ENCODE measurements at regions not wholly inside any gene's neighbourhood (a gene's known extent, or its start where the extent isn't known, plus 50 kb on each side); places are given as distances from the start of the nearest gene placed in this dataset.

- no peak for DNase-seq (ENCODE audit: low read depth in 2 of 2)
Measured at GRCh38 chr12:126757326-126757725, 1509.6 kb upstream of the TMEM132C start.

DNA sequence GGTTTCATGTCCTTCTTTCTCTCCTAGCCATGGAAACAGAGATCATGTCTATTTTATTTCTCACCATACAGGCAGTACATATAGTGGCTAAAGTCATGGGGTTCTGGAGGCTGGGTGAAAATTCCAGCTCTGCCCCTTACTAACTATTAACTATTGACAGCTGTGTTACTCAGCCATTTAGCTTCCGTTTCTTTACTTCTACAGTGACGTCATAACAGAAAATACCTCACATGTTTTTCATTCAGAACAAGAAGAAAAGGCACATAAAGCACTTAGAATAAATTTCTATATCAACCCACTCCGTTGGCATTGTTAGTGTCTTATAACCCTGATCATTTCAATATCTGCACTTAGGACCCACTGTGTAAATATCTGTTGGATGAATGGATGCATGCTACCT lies 1506.9 kb upstream of the TMEM132C start:
- no peak for DNase-seq (ENCODE audit: low read depth in 2 of 2)

- DNase-seq (ENCODE audit: low read depth in 2 of 2), result no peak
Measured at GRCh38 chr12:126761420-126761819, 1505.5 kb upstream of the TMEM132C start.

DNA sequence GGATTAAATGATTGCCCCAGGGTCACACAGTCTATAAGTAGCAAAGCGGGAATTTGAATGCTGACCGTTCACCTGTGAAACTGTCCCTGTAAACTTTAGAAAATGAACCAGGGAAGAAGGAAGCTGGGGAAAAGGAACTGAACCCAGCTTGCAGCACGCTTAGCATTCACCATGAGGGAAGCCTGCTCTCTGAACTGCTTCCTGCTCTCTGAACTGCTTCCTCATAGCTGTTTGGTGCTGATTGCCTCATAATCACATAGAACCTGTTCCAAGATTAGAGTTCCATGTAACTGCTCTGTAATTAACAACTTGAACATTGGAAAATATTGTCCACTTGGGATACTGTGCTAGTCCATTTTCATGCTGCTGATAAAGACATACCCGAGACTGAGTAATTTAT lies 1504.8 kb upstream of the TMEM132C start:
- DNase-seq (ENCODE audit: low read depth in 2 of 2), result no peak

DNA sequence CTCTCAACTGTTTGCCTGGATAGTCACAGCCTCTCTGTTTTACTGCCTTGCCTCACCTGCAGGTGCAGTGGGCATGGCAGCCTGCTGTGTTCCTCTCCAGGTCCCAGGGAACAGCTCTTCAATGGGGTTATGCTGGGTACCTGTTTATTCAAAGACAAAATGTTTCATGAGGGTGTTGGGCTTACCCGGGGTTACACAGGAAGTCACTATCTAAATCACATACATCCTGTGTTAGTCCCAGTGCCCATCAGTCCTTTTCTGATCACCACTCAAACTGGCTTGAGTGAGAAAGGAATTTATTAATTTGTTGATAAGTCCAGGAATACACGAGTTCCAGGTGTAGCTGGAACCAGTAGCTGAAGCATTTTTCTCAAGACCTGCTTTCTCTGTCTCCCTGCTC lies 1503.6 kb upstream of the TMEM132C start:
- no peak for DNase-seq (ENCODE audit: low read depth in 2 of 2)

- no peak for DNase-seq (ENCODE audit: low read depth in 2 of 2)
Measured at GRCh38 chr12:126767334-126767733, 1499.6 kb upstream of the TMEM132C start.

GRCh38 chr12:126768517-126768916 lies 1498.5 kb upstream of the TMEM132C start:
- no peak for DNase-seq (ENCODE audit: low read depth in 2 of 2)

DNA sequence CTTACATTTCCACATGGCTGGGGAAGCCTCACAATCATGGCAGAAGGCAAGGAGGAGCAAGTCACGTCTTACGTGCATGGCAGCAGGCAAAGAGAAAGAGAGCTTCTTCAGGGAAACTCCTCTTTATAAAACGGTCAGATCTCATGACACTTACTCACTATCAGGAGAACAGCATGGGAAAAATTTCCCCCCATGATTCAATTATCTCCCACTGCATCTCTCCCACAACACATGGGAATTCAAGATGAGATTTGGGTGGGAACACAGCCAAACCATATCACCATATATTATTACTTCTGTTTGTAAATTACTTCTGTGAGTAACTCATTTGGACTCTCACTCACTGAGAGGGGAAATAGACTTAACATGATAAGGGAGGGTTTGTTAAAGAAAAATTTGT lies 1496.8 kb upstream of the TMEM132C start:
- no peak for DNase-seq (ENCODE audit: low read depth in 2 of 2)

DNA sequence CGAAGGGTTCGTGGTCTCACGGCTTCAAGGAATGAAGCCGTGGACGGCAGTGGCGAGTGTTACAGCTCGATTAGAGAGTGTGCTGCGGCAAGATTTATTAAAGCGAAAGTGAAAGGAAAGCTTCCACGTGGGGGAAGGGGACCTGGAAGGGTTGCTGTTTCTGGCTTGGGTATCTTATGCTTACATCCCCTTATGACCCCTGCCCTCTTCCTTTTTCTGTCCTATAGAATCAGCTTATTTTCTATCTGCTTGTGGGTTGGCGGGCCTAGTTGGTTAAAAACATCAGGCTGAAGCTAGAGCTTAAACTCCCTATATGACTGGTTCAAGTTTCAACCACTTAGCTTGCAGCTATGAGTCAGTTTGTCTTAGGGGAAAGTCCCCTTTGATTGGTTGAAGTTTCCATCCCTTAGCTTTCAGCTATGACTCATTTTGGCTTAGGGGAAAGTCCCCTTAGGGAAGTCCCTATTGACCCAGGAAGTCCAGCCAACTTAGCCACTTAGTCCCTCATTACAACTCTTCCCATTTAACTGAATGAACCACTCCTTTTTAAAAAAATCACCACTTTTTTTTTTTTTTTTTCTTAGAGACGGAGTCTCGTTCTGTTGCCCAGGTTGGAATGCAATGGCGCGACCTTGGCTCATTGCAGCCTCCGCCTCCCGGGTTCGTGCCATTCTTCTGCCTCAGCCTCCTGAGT lies 1494.7 kb upstream of the TMEM132C start:
- no peak for DNase-seq (ENCODE audit: low read depth in 2 of 2)

- DNase-seq (ENCODE audit: low read depth in 2 of 2), result no peak
Measured at GRCh38 chr12:126773012-126773411, 1494.0 kb upstream of the TMEM132C start.

- no peak for DNase-seq (ENCODE audit: low read depth in 2 of 2)
Measured at GRCh38 chr12:126773491-126773890, 1493.5 kb upstream of the TMEM132C start.

DNA sequence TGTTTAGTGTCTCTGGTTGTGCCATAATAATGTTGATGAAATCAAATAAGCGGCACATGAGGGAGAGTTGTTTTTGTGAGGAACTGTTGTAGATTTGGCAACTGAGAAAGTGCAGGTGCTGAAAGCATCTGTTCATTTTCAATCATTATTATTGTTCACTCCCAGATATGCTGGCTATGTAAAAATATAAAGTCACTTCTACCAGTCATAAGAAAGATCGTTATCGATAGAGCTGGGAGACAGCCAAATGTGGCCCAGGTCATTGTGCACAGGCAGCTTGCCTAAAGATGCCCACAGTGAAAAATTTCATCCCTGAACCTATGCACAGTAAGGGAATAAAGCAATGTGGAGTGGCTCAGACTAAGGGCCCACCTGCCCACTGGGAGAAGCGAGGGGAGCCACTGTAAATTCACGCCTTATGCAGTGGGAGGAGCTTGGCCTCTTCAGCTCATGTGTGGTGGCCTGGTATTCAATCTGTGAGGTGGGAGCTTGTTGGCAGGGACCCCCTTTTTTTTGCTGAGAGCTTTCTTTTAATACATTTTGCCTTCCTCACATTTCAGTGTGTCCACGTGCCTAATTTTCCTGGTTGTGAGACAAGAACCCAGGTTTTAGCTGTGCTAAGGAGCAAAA lies 1490.8 kb upstream of the TMEM132C start:
- DNase-seq (ENCODE audit: low read depth in 2 of 2), result no peak

GRCh38 chr12:126780343-126780742 lies 1486.6 kb upstream of the TMEM132C start:
- no peak for DNase-seq (ENCODE audit: low read depth in 2 of 2)

DNA sequence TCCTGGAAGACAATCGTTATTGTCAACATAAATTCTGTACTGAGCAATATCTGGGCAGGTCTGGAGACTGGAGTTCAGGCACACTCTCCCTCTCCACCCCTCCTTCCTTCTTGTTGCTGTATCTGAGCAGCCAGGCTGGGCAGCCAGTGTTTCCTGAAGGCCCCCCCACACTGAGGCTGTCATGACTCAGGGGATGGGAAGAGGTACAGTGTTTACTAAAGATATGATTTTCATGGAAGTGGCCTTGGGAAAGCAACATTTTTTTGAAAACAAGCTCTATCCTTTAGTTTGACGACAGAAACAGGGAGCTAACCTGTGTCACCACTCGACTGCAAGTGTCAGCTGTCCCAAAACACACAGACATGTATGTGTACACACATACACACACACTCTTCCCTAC lies 1485.4 kb upstream of the TMEM132C start:
- no peak for DNase-seq (ENCODE audit: low read depth in 2 of 2)

- no peak for DNase-seq (ENCODE audit: low read depth in 2 of 2)
Measured at GRCh38 chr12:126782083-126782482, 1484.9 kb upstream of the TMEM132C start.

DNA sequence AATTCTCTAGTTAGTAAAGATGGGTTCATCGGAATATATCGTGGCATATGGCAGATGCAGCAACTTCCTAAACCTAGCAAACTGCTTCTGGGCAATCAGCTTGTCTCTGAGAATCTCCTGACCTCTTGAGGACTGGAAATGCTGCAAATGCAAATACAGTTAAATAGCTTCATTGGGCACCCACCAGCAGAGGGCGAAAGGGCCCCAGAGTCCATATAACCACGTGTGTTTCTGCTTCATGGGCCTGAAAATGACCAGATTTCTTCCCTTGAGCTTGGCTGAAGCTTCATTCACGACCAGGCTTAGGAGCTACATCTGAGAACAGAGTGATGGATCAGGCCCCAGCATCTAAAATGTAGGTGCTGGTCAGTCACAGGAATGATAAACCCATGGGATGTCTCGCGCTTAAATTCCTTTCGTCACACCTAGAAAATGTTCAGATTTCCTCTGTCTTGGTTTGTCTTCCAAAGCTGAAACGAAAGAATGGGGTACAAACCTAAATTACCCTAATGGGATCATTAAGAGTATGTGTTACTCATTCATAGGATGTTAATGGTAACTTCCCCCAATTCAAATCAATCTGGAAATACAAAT lies 1482.5 kb upstream of the TMEM132C start:
- DNase-seq (ENCODE audit: low read depth in 2 of 2), result no peak

DNA sequence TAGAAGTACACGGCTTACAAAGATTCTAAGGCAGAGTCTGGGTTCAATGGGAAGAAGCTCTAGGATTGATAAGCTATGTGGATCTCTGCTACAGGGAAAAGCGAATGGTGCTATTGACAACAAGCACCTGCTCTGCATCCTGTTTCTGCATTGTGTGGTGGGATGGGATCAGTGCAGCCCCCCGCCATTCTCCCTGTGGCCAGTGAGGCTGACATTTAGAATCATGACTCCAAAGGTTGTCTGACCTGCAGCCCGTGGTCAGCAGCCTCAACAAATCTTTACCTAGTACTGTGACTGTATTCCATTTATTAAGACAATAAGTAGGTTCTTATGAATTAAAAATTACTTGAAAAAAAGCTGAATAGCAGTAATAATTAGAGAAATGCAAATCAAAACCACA lies 1477.0 kb upstream of the TMEM132C start:
- DNase-seq (ENCODE audit: low read depth in 2 of 2), result no peak

- DNase-seq (ENCODE audit: low read depth in 2 of 2), result no peak
Measured at GRCh38 chr12:126791122-126791521, 1475.8 kb upstream of the TMEM132C start.

DNA sequence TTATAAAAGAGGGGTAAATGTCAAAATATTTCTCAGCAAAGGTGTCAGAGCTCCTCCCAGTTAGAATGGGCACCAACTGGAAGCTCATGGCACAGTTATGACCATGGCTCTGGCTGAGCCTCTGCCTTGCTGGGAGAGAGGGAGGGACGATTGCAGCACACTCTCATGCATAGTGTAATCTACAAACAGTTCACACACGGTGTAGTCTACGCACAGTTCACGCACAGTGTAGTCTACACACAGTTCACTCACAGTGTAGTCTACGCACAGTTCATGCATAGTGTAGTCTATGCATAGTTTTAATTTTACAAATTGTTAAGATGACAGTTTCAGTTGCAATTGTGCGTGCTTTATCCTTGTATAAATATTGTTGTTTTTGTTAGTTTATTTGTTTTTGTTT lies 1474.6 kb upstream of the TMEM132C start:
- no peak for DNase-seq (ENCODE audit: low read depth in 2 of 2)

GRCh38 chr12:126797525-126797924 lies 1469.4 kb upstream of the TMEM132C start:
- DNase-seq (ENCODE audit: low read depth in 2 of 2), result no peak

DNA sequence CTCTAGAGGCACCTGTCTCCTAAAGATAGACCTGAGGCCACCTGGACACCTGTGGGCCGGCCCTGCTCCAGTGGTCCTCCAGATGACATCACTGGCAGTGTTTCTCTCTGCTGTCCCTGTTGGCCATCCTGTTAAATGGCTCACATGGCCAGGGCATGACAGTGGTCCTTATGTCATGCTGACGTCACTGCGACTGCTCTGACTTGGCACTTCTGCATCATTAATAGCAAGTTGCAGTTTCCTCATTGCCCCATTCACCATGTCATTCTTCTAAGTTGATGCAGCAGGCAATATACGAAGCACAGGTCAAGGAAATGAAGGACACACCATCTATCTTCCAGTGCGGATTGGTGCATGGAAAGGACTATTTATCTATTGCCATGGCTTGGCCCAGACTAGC lies 1468.5 kb upstream of the TMEM132C start:
- no peak for DNase-seq (ENCODE audit: low read depth in 2 of 2)

DNA sequence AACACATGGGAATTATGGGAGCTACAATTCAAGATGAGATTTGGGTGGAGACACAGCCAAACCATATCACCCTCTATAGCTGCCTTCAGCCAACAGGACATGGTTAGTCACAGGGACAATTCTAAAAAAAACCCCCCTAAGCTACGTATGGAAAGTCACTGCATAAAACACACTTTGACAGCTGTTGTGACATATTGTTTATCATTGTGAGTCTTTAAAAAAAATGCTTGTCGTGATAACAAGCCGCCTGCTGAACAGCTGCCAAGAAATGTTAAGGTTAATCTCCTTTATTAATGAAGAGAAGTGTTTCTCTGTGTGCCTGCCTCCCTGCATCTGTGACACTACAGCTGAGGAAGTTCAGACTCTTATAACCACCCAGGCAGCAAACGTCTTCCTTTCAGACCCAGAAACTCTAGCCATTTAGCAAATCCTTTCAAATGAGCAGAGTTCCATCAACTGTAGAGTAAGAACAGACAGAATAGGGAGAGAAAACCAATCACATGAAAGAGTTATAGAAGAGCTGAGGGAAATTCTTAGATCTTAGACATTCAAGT lies 1459.6 kb upstream of the TMEM132C start:
- no peak for DNase-seq (ENCODE audit: low read depth in 2 of 2)

GRCh38 chr12:126811391-126811790 lies 1455.6 kb upstream of the TMEM132C start:
- DNase-seq (ENCODE audit: low read depth in 2 of 2), result no peak
